NT2/D1 (cell line): ENCODE measurements at regions not wholly inside any gene's neighbourhood (a gene's known extent, or its start where the extent isn't known, plus 50 kb on each side); places are given as distances from the start of the nearest gene placed in this dataset.
"Not testable (repeated sequence)": the region's sequence is repeated elsewhere in the genome, so short reads cannot be mapped to it uniquely, and the experiment has no call there.

Experiments used
- DNase-seq: peaks from one replicate; pipeline ENCODE4 v3.0.0-alpha.2; 2011; ENCODE audit warnings: low read depth, low spot score
- H3K27me3 ChIP-seq: 2 replicates; pipeline ENCODE4 v1.6.0; 2011; ENCODE audit warnings: mild to moderate bottlenecking; ENCODE audit not compliant: insufficient read length, insufficient read depth
- H3K36me3 ChIP-seq: 2 replicates; pipeline ENCODE4 v1.6.1; 2011; ENCODE audit warnings: mild to moderate bottlenecking, low read length, mixed read lengths; ENCODE audit not compliant: insufficient read depth, insufficient read length
- H3K4me1 ChIP-seq: 2 replicates; pipeline ENCODE4 v1.5.1; 2011; ENCODE audit not compliant: insufficient read depth, insufficient read length
- H3K4me3 ChIP-seq: 2 replicates; pipeline ENCODE4 v1.5.1; 2011; ENCODE audit warnings: low read depth; ENCODE audit not compliant: insufficient read length
- H3K9ac ChIP-seq: 2 replicates; pipeline ENCODE4 v1.6.0; 2011; ENCODE audit warnings: low read depth; ENCODE audit not compliant: insufficient read length
- H3K9me3 ChIP-seq: 2 replicates; pipeline ENCODE4 v1.5.1; 2011; ENCODE audit warnings: mild to moderate bottlenecking, low read length; ENCODE audit not compliant: insufficient read depth
- SUZ12 ChIP-seq: IDR thresholded peaks from 2 replicates; pipeline ENCODE4 v1.6.1; 2011; ENCODE audit not compliant: insufficient read length, insufficient read depth; ENCODE audit errors: extremely low read depth
- YY1 ChIP-seq: IDR thresholded peaks from 2 replicates; pipeline ENCODE4 v1.6.1; 2011; ENCODE audit not compliant: insufficient read length, insufficient read depth
- ZNF274 ChIP-seq: IDR thresholded peaks from 2 replicates; pipeline ENCODE4 v1.6.1; 2011; ENCODE audit warnings: mild to moderate bottlenecking, low read depth, low read length

DNA sequence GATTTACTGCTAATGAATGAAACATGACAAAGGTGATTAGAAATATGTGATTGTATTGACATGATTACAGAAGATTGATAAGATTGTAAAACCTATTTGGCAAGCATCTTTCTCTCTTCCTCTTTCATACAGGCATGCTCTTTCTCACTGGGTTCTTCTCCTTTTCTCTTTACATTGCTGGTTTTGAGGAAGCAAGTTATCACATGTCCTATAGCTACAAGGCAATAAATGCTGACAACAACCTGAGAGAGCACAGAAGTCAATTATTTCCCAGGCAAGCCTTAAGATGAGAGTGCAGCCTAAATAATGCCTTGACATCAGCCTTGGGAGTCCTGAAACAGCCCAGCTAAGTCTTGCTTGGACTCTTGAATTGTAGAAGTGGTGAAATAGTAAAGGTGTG lies 875.0 kb downstream of the SLITRK1 start:
- no peaks in the 10 kb centered on the region for H3K36me3 ChIP-seq

DNA sequence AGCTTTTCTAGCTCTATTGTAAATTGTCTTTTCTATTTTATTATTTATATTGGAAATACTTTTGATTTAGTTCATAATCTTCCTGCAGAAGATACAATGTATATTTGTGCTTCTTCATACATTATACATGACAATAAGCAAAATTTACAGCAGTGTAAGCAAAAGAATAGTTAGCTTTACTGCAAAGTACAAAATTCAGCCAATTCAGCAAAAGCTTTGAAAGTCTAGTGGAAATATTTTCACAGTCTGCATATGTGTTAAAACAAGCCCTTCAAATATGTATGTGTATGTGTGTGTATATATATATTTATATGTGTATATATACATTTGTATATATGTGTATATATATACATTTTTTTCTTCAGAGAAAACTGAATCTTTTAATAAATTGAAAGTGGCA lies 879.1 kb downstream of the SLITRK1 start:
- TF ChIP-seq ZNF274, result no peak
- no peak for TF ChIP-seq YY1
- no peak for TF ChIP-seq SUZ12
- Histone ChIP-seq H3K4me3 (no peak overlapping the region), H3K9ac (no peak overlapping the region), H3K4me1 (no peaks in the 10 kb centered on the region), H3K36me3 (no peaks in the 10 kb centered on the region), H3K9me3 (no peaks in the 10 kb centered on the region), H3K27me3 (no peaks in the 10 kb centered on the region)
- DNase-seq, result no peak

More for the DNA sequence above, 875.0 kb downstream of the SLITRK1 start:
- no peak for DNase-seq
- Histone ChIP-seq H3K9me3 (no peaks in the 10 kb centered on the region), H3K4me1 (no peaks in the 10 kb centered on the region), H3K9ac (no peak overlapping the region), H3K4me3 (no peak overlapping the region), H3K27me3 (no peaks in the 10 kb centered on the region)
- TF ChIP-seq ZNF274 (no peak), SUZ12 (no peak), YY1 (no peak)

DNA sequence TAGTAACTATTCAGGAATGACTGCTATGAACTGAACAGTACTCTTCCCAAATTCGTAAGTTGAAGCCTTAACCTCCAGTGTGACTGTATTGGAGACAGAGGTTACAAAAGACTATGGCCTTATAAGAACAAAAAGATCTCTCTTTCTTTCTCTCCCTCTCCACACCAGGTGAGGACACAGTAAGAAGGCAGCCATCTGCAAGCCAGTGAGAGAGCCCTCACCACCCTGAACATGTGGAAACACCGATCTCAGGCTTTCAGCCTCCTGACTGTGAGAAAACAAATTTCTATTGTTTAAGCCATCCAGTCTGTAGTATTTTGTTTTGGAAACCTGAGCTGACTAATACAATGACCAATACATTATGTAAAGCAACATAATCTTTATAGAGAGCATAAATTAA lies 888.9 kb downstream of the SLITRK1 start:
- no peaks in the 10 kb centered on the region for H3K36me3 ChIP-seq
- H3K4me1 ChIP-seq, result no peaks in the 10 kb centered on the region
- DNase-seq, result no peak
- no peaks in the 10 kb centered on the region for H3K27me3 ChIP-seq
- H3K9ac ChIP-seq, result no peak overlapping the region
- TF ChIP-seq SUZ12, result no peak
- TF ChIP-seq ZNF274, result no peak
- TF ChIP-seq YY1, result no peak
- H3K9me3 ChIP-seq, result no peaks in the 10 kb centered on the region
- H3K4me3 ChIP-seq, result no peak overlapping the region

DNA sequence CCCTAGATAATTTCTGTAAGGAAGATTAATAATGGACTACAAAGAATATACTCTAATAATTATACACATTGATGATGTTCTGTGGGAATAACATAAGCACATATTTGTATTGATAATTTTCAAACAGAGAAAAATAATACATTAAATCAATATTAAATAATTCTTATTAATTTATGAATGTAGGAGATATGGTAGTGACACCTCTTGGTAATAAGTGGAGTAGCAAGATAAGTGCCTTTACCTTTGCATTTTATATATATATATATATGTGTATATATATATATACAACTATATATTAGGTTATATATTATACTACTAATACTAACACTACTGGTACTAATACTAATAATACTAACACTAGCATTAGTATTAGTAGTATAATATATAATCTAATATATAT lies 905.8 kb downstream of the SLITRK1 start:
- TF ChIP-seq YY1 (no peak), ZNF274 (no peak), SUZ12 (no peak)
- Histone ChIP-seq H3K9me3 (no peaks in the 10 kb centered on the region), H3K27me3 (no peaks in the 10 kb centered on the region), H3K4me1 (no peaks in the 10 kb centered on the region), H3K4me3 (no peak overlapping the region), H3K9ac (no peak overlapping the region), H3K36me3 (no peaks in the 10 kb centered on the region)
- DNase-seq, result no peak

DNA sequence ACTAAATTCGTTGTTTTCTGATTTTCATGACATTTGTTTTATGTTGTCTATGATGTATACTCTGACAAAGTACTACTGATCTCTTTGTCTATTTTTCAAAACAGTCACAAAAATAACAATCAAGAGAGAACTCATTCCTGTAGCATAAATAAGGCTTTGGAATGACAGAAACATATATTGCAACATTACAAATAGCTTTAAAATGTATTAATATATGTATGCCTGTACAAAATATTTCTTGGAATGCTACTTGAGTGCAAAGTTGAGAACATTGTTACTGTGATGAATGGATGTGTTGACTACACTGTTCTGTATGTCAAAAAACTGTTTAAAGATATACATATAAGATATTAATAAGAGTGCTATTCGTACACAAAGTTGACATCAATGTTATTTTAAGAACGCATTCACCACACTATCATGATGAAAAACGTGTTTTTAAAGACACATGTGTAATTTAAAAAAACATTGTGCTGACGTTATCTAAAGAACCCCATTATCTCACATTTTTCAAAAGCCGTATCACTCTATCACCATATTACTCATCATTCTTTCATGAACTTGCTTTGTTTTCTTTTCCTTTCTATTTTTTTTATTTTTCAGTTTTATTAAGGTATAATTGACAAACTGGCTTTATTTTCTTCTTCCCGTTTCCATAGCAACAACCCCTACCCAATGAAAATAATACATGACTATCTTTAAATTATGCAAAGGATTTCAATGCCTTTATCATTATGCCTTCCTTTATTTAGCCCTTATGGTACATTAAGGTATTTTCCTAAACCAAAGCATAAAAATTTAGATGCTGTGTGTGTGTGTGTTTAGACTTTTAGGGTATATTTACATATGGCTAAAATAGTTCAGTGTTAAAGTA lies 918.8 kb downstream of the SLITRK1 start:
- Histone ChIP-seq H3K9me3 (no peaks in the 10 kb centered on the region), H3K9ac (no peak overlapping the region), H3K36me3 (no peaks in the 10 kb centered on the region), H3K4me3 (no peak overlapping the region), H3K27me3 (no peaks in the 10 kb centered on the region), H3K4me1 (no peaks in the 10 kb centered on the region)
- no peak for TF ChIP-seq YY1
- no peak for TF ChIP-seq ZNF274
- TF ChIP-seq SUZ12, result no peak
- DNase-seq, result no peak

DNA sequence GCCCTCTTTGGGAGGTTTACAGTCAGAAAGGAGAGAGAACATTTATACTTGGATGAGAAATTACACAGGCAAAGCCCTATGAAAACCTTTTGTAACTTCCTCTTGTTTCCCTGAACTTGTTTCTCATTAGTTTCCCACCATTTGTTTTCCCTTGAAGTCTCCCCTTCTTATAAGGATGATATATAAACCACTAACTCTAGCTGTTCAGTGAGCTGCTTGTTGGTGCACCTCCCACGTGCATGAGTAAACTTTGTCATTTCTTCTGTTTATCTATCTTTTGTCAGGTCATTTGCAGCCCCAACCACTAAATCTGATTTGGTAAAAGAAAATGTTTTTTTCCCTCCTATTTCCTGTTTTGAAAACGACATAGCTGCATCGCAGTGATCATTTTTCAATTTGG lies 919.9 kb downstream of the SLITRK1 start:
- H3K9ac ChIP-seq, result no peak overlapping the region

DNA sequence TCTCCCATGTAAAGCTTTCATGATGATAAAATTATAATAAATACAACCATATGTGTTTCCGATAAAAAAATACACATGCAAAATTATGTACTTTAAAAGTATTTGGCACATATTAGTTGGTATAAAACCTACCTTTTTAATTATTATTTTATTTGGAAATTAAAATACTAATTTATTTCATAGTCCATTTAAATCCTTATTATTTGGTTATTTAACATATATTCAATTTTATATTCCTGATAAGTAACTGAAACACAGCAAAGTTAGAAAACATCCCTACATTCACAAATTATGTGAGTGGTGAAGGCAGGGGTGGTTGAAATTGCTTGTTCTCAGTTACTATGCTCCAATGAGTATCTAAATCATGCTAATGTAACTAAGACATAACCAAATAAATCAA lies 920.5 kb downstream of the SLITRK1 start:
- DNase-seq, result no peak
- no peaks in the 10 kb centered on the region for H3K4me1 ChIP-seq
- no peaks in the 10 kb centered on the region for H3K27me3 ChIP-seq
- H3K9ac ChIP-seq, result no peak overlapping the region
- no peaks in the 10 kb centered on the region for H3K36me3 ChIP-seq
- H3K4me3 ChIP-seq, result no peak overlapping the region
- H3K9me3 ChIP-seq, result no peaks in the 10 kb centered on the region
- TF ChIP-seq ZNF274 (no peak), YY1 (no peak), SUZ12 (no peak)

More for the DNA sequence above, 919.9 kb downstream of the SLITRK1 start:
- no peaks in the 10 kb centered on the region for H3K36me3 ChIP-seq
- H3K9me3 ChIP-seq, result no peaks in the 10 kb centered on the region
- no peak for TF ChIP-seq YY1
- no peak for TF ChIP-seq SUZ12
- no peak for TF ChIP-seq ZNF274
- no peaks in the 10 kb centered on the region for H3K4me1 ChIP-seq
- no peak overlapping the region for H3K4me3 ChIP-seq
- no peaks in the 10 kb centered on the region for H3K27me3 ChIP-seq
- no peak for DNase-seq

DNA sequence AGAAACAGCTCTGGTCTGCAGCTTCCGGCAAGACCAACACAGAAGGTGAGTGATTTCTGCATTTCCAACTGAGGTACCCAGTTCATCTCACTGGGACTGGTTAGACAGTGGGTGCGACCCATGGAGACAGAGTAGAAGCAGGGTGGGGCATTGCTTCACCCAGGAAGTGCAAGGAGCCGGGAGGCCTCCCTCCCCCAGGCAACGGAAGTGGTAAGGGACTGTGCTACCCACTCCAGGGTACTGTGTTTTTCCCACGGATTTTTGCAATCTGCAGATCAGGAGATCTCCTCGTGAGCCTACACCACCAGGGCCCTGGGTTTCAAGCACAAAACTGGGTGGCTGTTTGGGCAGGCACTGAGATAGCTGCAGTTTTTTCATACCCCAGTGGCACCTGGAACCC lies 929.9 kb downstream of the SLITRK1 start:
- H3K27me3 ChIP-seq, H3K9ac ChIP-seq, H3K9me3 ChIP-seq, DNase-seq, H3K4me3 ChIP-seq, H3K4me1 ChIP-seq, H3K36me3 ChIP-seq: not testable (repeated sequence)
